ENCODE measurements at regions not wholly inside any gene's neighbourhood (a gene's known extent, or its start where the extent isn't known, plus 50 kb on each side); places are given as distances from the start of the nearest gene placed in this dataset.

DNA sequence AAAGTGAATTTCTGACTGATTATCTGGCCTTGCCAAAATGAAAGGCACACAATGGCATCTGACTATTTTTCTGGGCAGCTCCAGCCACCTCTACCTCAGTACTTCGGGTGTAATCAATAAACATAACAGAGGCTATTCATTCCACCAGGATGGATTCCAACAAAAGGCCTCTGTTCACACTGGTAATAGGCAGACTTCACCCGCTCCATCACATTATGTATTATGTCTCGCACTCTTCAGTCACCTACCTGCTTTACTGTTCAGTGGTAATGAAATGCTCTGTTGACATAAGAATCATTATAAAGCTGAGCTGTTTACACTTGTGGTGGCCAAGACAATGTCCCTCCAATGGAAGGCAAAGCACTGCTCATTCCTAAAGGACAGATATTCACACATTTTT lies 1333.7 kb upstream of the WWC1 start:
- ChIA-PET RAD21 (ENCODE audit: unreplicated experiment) (no interaction called here), CTCF (no interaction called here), SMC1A (ENCODE audit: uncharacterized antibody, unreplicated experiment) (no interaction called here), POLR2A (no interaction called here)
- Histone ChIP-seq H4K20me1 (ENCODE audit: control insufficient read depth, insufficient read depth) (no peaks in the 10 kb centered on the region), H3K9me3 (replicated peaks; ENCODE audit: control insufficient read depth, insufficient read depth, low read length) (no peaks in the 10 kb centered on the region), H3K4me3 (no peak overlapping the region), H3K27ac (ENCODE audit: control insufficient read depth, insufficient read depth) (no peak overlapping the region), H3K9ac (ENCODE audit: control insufficient read depth, insufficient read depth, low read length) (no peak overlapping the region), H3K36me3 (ENCODE audit: control insufficient read depth in 2 of 2, insufficient read depth in 2 of 2, low read length in 1 of 2) (no peaks in the 10 kb centered on the region), H3K79me2 (ENCODE audit: control insufficient read depth, insufficient read depth, low read length) (no peaks in the 10 kb centered on the region), H3K4me1 (ENCODE audit: control insufficient read depth, insufficient read depth, low read length) (no peaks in the 10 kb centered on the region), H2AFZ (ENCODE audit: control insufficient read depth, low read depth, low read length) (no peak overlapping the region), H3K4me2 (ENCODE audit: control insufficient read depth, insufficient read depth) (no peak overlapping the region), H3K27me3 (replicated peaks in 1 of 2; ENCODE audit: control insufficient read depth in 2 of 2, insufficient read depth in 2 of 2, low read length in 1 of 2) (no peaks in the 10 kb centered on the region)
- FAIRE-seq = no peak
- no peak for ATAC-seq
- no TSS peak for BruUV-seq (replicated peaks)
- intact Hi-C loops (cut with micrococcal nuclease; ENCODE audit: unreplicated experiment) (no loop called here), in situ Hi-C loops (cut with MboI) (no loop called here)
- DNase-seq (ENCODE audit: low read depth, low spot score) = no peak
- 39% methylated on average over 3 of the region's 3 CpGs for WGBS (ENCODE audit: insufficient coverage, insufficient replicate concordance, low lambda C conversion rate, missing lambda C conversion rate)
- TF ChIP-seq EP300 (IDR thresholded peaks at IDR 0.05; ENCODE audit: borderline replicate concordance in 1 of 2, control insufficient read depth in 1 of 2, low read depth in 2 of 2, low read length in 2 of 2) (no peak), SMAD1 (IDR thresholded peaks at IDR 0.05; ENCODE audit: low read depth, partially characterized antibody) (no peak), SUPT20H (IDR thresholded peaks at IDR 0.05; ENCODE audit: borderline replicate concordance, control insufficient read depth, low read depth, low read length) (no peak), PKNOX1 (IDR thresholded peaks at IDR 0.05) (no peak), MTA2 (IDR thresholded peaks at IDR 0.05; ENCODE audit: low read depth) (no peak), GATAD2B (conservative IDR thresholded peaks at IDR 0.05; ENCODE audit: low read depth) (no peak), IKZF1 (conservative IDR thresholded peaks at IDR 0.05) (no peak), BACH1 (IDR thresholded peaks at IDR 0.05; ENCODE audit: borderline replicate concordance) (no peak), ASH2L (IDR thresholded peaks at IDR 0.05; ENCODE audit: borderline replicate concordance, low read depth) (no peak), HDAC6 (IDR thresholded peaks at IDR 0.05; ENCODE audit: unreplicated experiment) (no peak), STAT1 (conservative IDR thresholded peaks at IDR 0.05) (no peak), USF2 (IDR thresholded peaks at IDR 0.05; ENCODE audit: borderline replicate concordance, low read depth, low read length) (no peak)
- TF ChIP-seq, protein P1, sequence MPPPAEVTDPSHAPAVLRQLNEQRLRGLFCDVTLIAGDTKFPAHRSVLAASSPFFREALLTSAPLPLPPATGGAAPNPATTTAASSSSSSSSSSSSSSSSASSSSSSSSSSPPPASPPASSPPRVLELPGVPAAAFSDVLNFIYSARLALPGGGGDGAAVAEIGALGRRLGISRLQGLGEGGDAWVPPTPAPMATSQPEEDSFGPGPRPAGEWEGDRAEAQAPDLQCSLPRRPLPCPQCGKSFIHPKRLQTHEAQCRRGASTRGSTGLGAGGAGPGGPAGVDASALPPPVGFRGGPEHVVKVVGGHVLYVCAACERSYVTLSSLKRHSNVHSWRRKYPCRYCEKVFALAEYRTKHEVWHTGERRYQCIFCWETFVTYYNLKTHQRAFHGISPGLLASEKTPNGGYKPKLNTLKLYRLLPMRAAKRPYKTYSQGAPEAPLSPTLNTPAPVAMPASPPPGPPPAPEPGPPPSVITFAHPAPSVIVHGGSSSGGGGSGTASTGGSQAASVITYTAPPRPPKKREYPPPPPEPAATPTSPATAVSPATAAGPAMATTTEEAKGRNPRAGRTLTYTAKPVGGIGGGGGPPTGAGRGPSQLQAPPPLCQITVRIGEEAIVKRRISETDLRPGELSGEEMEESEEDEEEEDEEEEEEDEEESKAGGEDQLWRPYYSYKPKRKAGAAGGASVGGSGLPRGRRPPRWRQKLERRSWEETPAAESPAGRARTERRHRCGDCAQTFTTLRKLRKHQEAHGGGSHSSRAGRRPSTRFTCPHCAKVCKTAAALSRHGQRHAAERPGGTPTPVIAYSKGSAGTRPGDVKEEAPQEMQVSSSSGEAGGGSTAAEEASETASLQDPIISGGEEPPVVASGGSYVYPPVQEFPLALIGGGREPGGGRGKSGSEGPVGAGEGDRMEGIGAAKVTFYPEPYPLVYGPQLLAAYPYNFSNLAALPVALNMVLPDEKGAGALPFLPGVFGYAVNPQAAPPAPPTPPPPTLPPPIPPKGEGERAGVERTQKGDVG (CRISPR knock-in tag; IDR thresholded peaks at IDR 0.05) = no peak
- TF ChIP-seq, protein P2, sequence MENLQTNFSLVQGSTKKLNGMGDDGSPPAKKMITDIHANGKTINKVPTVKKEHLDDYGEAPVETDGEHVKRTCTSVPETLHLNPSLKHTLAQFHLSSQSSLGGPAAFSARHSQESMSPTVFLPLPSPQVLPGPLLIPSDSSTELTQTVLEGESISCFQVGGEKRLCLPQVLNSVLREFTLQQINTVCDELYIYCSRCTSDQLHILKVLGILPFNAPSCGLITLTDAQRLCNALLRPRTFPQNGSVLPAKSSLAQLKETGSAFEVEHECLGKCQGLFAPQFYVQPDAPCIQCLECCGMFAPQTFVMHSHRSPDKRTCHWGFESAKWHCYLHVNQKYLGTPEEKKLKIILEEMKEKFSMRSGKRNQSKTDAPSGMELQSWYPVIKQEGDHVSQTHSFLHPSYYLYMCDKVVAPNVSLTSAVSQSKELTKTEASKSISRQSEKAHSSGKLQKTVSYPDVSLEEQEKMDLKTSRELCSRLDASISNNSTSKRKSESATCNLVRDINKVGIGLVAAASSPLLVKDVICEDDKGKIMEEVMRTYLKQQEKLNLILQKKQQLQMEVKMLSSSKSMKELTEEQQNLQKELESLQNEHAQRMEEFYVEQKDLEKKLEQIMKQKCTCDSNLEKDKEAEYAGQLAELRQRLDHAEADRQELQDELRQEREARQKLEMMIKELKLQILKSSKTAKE (IDR thresholded peaks at IDR 0.05; ENCODE audit: low read depth, poor library complexity, severe bottlenecking) = no peak
- TF ChIP-seq, protein P3, sequence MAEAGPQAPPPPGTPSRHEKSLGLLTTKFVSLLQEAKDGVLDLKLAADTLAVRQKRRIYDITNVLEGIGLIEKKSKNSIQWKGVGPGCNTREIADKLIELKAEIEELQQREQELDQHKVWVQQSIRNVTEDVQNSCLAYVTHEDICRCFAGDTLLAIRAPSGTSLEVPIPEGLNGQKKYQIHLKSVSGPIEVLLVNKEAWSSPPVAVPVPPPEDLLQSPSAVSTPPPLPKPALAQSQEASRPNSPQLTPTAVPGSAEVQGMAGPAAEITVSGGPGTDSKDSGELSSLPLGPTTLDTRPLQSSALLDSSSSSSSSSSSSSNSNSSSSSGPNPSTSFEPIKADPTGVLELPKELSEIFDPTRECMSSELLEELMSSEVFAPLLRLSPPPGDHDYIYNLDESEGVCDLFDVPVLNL (IDR thresholded peaks at IDR 0.05; ENCODE audit: low read depth, low read length) = no peak

Data from GM12878 (cell line).